ENCODE measurements at regions not wholly inside any gene's neighbourhood (a gene's known extent, or its start where the extent isn't known, plus 50 kb on each side); places are given as distances from the start of the nearest gene placed in this dataset.
"Not testable (repeated sequence)": the region's sequence is repeated elsewhere in the genome, so short reads cannot be mapped to it uniquely, and the experiment has no call there.

DNA sequence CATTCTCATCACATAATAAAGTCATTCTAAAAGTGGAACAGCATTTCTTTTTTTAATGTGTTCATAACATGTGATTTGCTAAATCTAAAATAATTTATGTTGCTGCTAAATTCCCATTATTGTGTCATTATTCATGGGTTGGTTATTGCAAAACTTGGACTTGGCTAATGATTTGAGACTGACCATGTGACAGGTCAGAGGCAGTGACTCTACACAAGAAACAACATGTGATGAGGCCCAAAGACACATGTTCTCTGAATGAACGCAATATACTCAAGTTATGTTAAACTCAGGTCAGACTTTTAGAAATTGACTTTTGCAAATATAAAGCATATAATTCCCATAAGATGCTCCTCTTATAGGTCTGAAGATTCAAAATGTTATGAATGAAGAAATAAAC, 566.1 kb downstream of the TBL1XR1 start:
- no peaks in the 10 kb centered on the region for H3K36me3 ChIP-seq (ENCODE audit: control insufficient read depth, insufficient read depth, low read length)
- WGBS (ENCODE audit: insufficient coverage) = no CpG with 5 or more reads among the region's 1 CpG
- no peak for DNase-seq (ENCODE audit: low read depth in 4 of 6, low spot score in 6 of 6)
- no peaks in the 10 kb centered on the region for H3K27me3 ChIP-seq (ENCODE audit: control insufficient read depth, insufficient read depth, low read length)
- H3K27ac ChIP-seq (ENCODE audit: low read depth, low read length) = no peak overlapping the region
- H3K4me3 ChIP-seq (ENCODE audit: low read depth, low read length) = no peak overlapping the region
- no peaks in the 10 kb centered on the region for H3K4me1 ChIP-seq (ENCODE audit: control insufficient read depth, insufficient read depth, low read length)
- H3K9me3 ChIP-seq (ENCODE audit: control insufficient read depth, insufficient read depth, low read length) = no peaks in the 10 kb centered on the region

DNA sequence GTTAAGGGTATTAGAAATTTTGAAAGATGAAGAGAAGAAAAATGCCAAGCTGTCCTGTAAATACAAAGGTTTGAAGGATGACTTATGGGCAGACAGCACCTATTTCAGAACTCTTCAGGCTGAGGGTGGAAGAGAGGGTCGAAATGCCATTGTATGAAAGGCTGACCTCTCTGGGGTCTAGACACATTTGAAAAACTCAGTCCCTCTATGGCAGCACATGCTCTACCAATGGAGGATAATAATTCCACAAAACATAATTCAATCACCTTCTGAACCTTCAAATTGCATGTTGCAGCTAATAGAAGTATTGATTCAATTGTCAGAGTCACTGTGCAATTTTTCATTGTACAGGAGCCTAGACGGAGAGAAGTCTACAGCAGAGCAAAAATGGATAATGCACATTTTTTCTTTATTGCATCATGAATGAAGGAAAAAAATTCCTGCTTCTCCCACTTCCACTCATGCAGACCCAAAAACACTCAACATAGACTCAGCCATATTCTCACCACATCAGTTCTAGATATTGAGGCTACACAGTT, 569.1 kb downstream of the TBL1XR1 start:
- no peak overlapping the region for H3K4me3 ChIP-seq (ENCODE audit: low read depth, low read length)
- no peaks in the 10 kb centered on the region for H3K4me1 ChIP-seq (ENCODE audit: control insufficient read depth, insufficient read depth, low read length)
- H3K36me3 ChIP-seq (ENCODE audit: control insufficient read depth, insufficient read depth, low read length) = no peaks in the 10 kb centered on the region
- H3K9me3 ChIP-seq (ENCODE audit: control insufficient read depth, insufficient read depth, low read length) = no peaks in the 10 kb centered on the region
- no peak for DNase-seq (ENCODE audit: low read depth in 4 of 6, low spot score in 6 of 6)
- H3K27me3 ChIP-seq (ENCODE audit: control insufficient read depth, insufficient read depth, low read length) = no peaks in the 10 kb centered on the region
- H3K27ac ChIP-seq (ENCODE audit: low read depth, low read length) = no peak overlapping the region
- WGBS (ENCODE audit: insufficient coverage) = no CpG with 5 or more reads among the region's 2 CpGs

DNA sequence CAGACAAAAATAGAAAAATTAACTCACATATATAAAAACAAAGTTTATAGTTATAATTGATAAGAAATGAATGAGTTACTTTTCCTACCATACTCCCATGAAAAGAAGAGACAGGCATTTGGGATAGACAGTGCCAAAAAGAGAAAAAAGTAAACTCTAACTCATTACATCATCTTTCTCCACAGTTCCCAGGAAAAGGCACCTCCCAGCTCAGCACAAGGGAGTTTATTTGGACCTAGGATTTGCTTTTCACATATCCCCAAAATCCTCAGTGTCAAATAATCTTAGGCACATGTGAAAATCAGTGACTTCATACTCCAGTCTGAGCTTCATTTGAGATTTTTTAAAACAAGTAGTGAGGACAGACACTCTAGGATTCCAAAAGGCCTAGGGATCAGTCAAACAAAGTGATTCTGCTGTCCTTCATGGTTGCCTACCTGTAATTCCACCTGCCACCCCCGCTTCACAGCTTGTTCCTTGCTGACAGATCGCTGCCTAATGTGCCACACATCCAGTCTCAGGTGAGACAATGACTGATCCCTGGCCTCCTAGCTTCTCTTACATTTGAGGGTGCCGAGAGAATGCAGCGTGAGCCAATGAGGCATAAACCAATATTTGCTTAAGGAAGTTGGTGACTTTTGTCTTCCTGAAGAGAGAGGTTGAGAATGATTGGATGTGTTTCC, 573.7 kb downstream of the TBL1XR1 start:
- Histone ChIP-seq H3K27ac (ENCODE audit: low read depth, low read length) (no peak overlapping the region), H3K27me3 (ENCODE audit: control insufficient read depth, insufficient read depth, low read length) (no peaks in the 10 kb centered on the region), H3K4me1 (ENCODE audit: control insufficient read depth, insufficient read depth, low read length) (no peaks in the 10 kb centered on the region), H3K9me3 (ENCODE audit: control insufficient read depth, insufficient read depth, low read length) (no peaks in the 10 kb centered on the region), H3K4me3 (ENCODE audit: low read depth, low read length) (no peak overlapping the region), H3K36me3 (ENCODE audit: control insufficient read depth, insufficient read depth, low read length) (no peaks in the 10 kb centered on the region)
- DNase-seq (ENCODE audit: low read depth in 4 of 6, low spot score in 6 of 6) = no peak
- 85% methylated on average over 4 of the region's 4 CpGs for WGBS (ENCODE audit: insufficient coverage)

- no peaks in the 10 kb centered on the region for H3K9me3 ChIP-seq (ENCODE audit: control insufficient read depth, insufficient read depth, low read length)
- no peaks in the 10 kb centered on the region for H3K27me3 ChIP-seq (ENCODE audit: control insufficient read depth, insufficient read depth, low read length)
- no peaks in the 10 kb centered on the region for H3K4me1 ChIP-seq (ENCODE audit: control insufficient read depth, insufficient read depth, low read length)
- no peak overlapping the region for H3K4me3 ChIP-seq (ENCODE audit: low read depth, low read length)
- no peak overlapping the region for H3K27ac ChIP-seq (ENCODE audit: low read depth, low read length)
- 60% methylated on average over 1 of the region's 3 CpGs for WGBS (ENCODE audit: insufficient coverage)
- no peaks in the 10 kb centered on the region for H3K36me3 ChIP-seq (ENCODE audit: control insufficient read depth, insufficient read depth, low read length)
- peak in 1 of 6 donors; percentile 13 for DNase-seq (ENCODE audit: low read depth in 4 of 6, low spot score in 6 of 6)
Measured at GRCh38 chr3:176619833-176620232, 577.4 kb downstream of the TBL1XR1 start.

DNA sequence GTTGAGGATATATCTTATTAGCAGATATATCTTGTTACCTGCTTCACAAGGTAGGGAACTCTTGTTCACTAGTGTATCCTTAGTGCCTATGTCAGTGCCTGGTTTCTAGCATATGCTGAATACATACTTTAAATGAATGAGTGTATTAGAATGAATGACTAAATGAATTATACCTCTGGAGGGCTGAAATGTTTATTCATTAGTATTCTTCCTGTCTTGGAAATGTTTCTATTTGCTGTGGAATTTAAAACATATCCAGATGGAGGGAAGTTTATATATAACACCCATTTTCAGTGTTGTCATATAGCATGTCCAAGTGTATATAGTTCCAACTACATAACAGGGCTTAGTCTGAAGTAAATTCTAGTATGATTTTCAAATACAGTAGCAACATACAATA, 581.5 kb downstream of the TBL1XR1 start:
- Histone ChIP-seq H3K4me3 (ENCODE audit: low read depth, low read length) (no peak overlapping the region), H3K27ac (ENCODE audit: low read depth, low read length) (no peak overlapping the region), H3K36me3 (ENCODE audit: control insufficient read depth, insufficient read depth, low read length) (no peaks in the 10 kb centered on the region), H3K27me3 (ENCODE audit: control insufficient read depth, insufficient read depth, low read length) (no peaks in the 10 kb centered on the region), H3K4me1 (ENCODE audit: control insufficient read depth, insufficient read depth, low read length) (no peaks in the 10 kb centered on the region), H3K9me3 (ENCODE audit: control insufficient read depth, insufficient read depth, low read length) (no peaks in the 10 kb centered on the region)
- DNase-seq (ENCODE audit: low read depth in 4 of 6, low spot score in 6 of 6) = peak in 1 of 6 donors; percentile 12

GRCh38 chr3:176611703-176612102, 585.6 kb downstream of the TBL1XR1 start:
- Histone ChIP-seq H3K4me1 (ENCODE audit: control insufficient read depth, insufficient read depth, low read length) (no peaks in the 10 kb centered on the region), H3K4me3 (ENCODE audit: low read depth, low read length) (no peak overlapping the region), H3K27ac (ENCODE audit: low read depth, low read length) (no peak overlapping the region), H3K36me3 (ENCODE audit: control insufficient read depth, insufficient read depth, low read length) (no peaks in the 10 kb centered on the region), H3K27me3 (ENCODE audit: control insufficient read depth, insufficient read depth, low read length) (no peaks in the 10 kb centered on the region), H3K9me3 (ENCODE audit: control insufficient read depth, insufficient read depth, low read length) (no peaks in the 10 kb centered on the region)
- no CpG with 5 or more reads among the region's 1 CpG for WGBS (ENCODE audit: insufficient coverage)
- no peak for DNase-seq (ENCODE audit: low read depth in 4 of 6, low spot score in 6 of 6)

DNA sequence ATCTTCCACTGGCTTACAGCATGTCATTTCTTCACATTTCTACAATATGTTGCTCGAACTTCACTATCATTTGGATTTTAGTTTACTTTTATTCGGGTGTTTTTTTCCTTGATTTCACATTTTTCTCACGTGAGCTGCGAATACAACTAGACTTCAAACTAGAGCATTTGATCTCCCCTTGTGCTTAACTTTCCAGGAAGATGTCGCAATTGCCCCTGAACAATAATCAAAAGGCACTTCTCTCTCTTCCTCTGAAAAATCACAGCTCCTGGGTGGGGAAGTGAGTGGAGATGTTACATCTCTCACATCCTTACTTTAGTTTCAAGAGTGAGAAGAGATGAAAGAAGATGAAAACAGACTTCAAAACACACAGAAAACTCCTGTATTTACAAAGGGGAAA, 587.9 kb downstream of the TBL1XR1 start:
- H3K9me3 ChIP-seq (ENCODE audit: control insufficient read depth, insufficient read depth, low read length) = no peaks in the 10 kb centered on the region
- H3K27ac ChIP-seq (ENCODE audit: low read depth, low read length) = no peak overlapping the region
- H3K27me3 ChIP-seq (ENCODE audit: control insufficient read depth, insufficient read depth, low read length) = no peaks in the 10 kb centered on the region
- H3K4me3 ChIP-seq (ENCODE audit: low read depth, low read length) = no peak overlapping the region
- WGBS (ENCODE audit: insufficient coverage) = 89% methylated on average over 4 of the region's 5 CpGs
- DNase-seq (ENCODE audit: low read depth in 4 of 6, low spot score in 6 of 6) = no peak
- H3K36me3 ChIP-seq (ENCODE audit: control insufficient read depth, insufficient read depth, low read length) = no peaks in the 10 kb centered on the region
- H3K4me1 ChIP-seq (ENCODE audit: control insufficient read depth, insufficient read depth, low read length) = no peaks in the 10 kb centered on the region

- not testable (repeated sequence) for H3K27me3 ChIP-seq (ENCODE audit: control insufficient read depth, insufficient read depth, low read length); H3K36me3 ChIP-seq (ENCODE audit: control insufficient read depth, insufficient read depth, low read length); H3K9me3 ChIP-seq (ENCODE audit: control insufficient read depth, insufficient read depth, low read length); H3K4me1 ChIP-seq (ENCODE audit: control insufficient read depth, insufficient read depth, low read length); H3K4me3 ChIP-seq (ENCODE audit: low read depth, low read length); DNase-seq (ENCODE audit: low read depth in 4 of 6, low spot score in 6 of 6); H3K27ac ChIP-seq (ENCODE audit: low read depth, low read length)
- WGBS (ENCODE audit: insufficient coverage) = 100% methylated on average over 1 of the region's 2 CpGs
Measured at GRCh38 chr3:176605553-176605952, 591.7 kb downstream of the TBL1XR1 start.

- DNase-seq (ENCODE audit: low read depth in 4 of 6, low spot score in 6 of 6) = no peak
- no peak overlapping the region for H3K4me3 ChIP-seq (ENCODE audit: low read depth, low read length)
- no peaks in the 10 kb centered on the region for H3K27me3 ChIP-seq (ENCODE audit: control insufficient read depth, insufficient read depth, low read length)
- H3K27ac ChIP-seq (ENCODE audit: low read depth, low read length) = no peak overlapping the region
- H3K4me1 ChIP-seq (ENCODE audit: control insufficient read depth, insufficient read depth, low read length) = no peaks in the 10 kb centered on the region
- H3K9me3 ChIP-seq (ENCODE audit: control insufficient read depth, insufficient read depth, low read length) = no peaks in the 10 kb centered on the region
- no peaks in the 10 kb centered on the region for H3K36me3 ChIP-seq (ENCODE audit: control insufficient read depth, insufficient read depth, low read length)
Measured at GRCh38 chr3:176595307-176595706, 602.0 kb downstream of the TBL1XR1 start.

DNA sequence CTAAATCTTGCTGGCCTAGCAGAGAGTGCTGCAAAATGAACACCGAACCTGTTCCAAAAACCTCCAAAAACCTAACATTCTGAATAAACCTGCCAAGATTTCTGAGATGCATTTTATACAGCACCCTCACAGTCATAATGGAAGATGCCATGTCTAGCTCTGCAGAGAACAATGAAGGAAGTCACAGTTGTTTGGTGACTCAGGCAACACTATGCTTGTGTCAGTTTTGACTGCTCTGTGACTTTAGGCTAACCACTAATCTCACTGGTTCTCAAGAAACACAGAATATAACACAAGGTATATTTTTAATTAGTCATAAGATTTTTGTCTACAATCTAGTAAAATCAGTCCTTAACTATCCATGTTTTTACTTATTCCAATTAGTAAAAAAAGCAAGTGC, 606.6 kb downstream of the TBL1XR1 start:
- no peak overlapping the region for H3K4me3 ChIP-seq (ENCODE audit: low read depth, low read length)
- no peak overlapping the region for H3K27ac ChIP-seq (ENCODE audit: low read depth, low read length)
- H3K4me1 ChIP-seq (ENCODE audit: control insufficient read depth, insufficient read depth, low read length) = no peaks in the 10 kb centered on the region
- WGBS (ENCODE audit: insufficient coverage) = 57% methylated on average over 1 of the region's 1 CpG
- no peak for DNase-seq (ENCODE audit: low read depth in 4 of 6, low spot score in 6 of 6)
- no peaks in the 10 kb centered on the region for H3K27me3 ChIP-seq (ENCODE audit: control insufficient read depth, insufficient read depth, low read length)
- H3K36me3 ChIP-seq (ENCODE audit: control insufficient read depth, insufficient read depth, low read length) = no peaks in the 10 kb centered on the region
- no peaks in the 10 kb centered on the region for H3K9me3 ChIP-seq (ENCODE audit: control insufficient read depth, insufficient read depth, low read length)
